ENCODE measurements at regions not wholly inside any gene's neighbourhood (a gene's known extent, or its start where the extent isn't known, plus 50 kb on each side); places are given as distances from the start of the nearest gene placed in this dataset.
A peak's percentile ranks its signal among the peaks of the same experiment; 100 is the strongest.

GRCh38 chr6:47106216-47106615, 64.1 kb upstream of the ADGRF1 start:
- DNase-seq (ENCODE audit: low spot score in 2 of 2): no peak
- no peaks in the 10 kb centered on the region for H3K9me3 Mint-ChIP-seq
- ATAC-seq: no peak
- no peak overlapping the region for H3K27ac Mint-ChIP-seq
- no peaks in the 10 kb centered on the region for H3K36me3 Mint-ChIP-seq

- Mint-ChIP-seq H3K36me3 (no peaks in the 10 kb centered on the region), H3K9me3 (no peaks in the 10 kb centered on the region), H3K27ac (no peak overlapping the region)
- ATAC-seq (no peak), DNase-seq (ENCODE audit: low spot score in 2 of 2) (no peak)
Observed at GRCh38 chr6:47105469-47106178, 63.5 kb upstream of the ADGRF1 start.

GRCh38 chr6:47103931-47104330, 61.8 kb upstream of the ADGRF1 start:
- DNase-seq (ENCODE audit: low spot score in 2 of 2) (no peak), ATAC-seq (no peak)
- no peaks in the 10 kb centered on the region for H3K9me3 Mint-ChIP-seq
- H3K27ac Mint-ChIP-seq: no peak overlapping the region
- no peaks in the 10 kb centered on the region for H3K36me3 Mint-ChIP-seq

GRCh38 chr6:47102331-47102730, 60.2 kb upstream of the ADGRF1 start:
- no peak overlapping the region for H3K27ac Mint-ChIP-seq
- no peaks in the 10 kb centered on the region for H3K9me3 Mint-ChIP-seq
- DNase-seq (ENCODE audit: low spot score in 2 of 2): no peak
- ATAC-seq: no peak
- H3K36me3 Mint-ChIP-seq: no peaks in the 10 kb centered on the region

GRCh38 chr6:47098570-47098993, 56.5 kb upstream of the ADGRF1 start:
- Mint-ChIP-seq H3K9me3 (no peaks in the 10 kb centered on the region), H3K36me3 (no peaks in the 10 kb centered on the region), H3K27ac (no peak overlapping the region)
- no peak for DNase-seq (ENCODE audit: low spot score in 2 of 2)
- ATAC-seq: no peak

GRCh38 chr6:47097092-47097945, 55.2 kb upstream of the ADGRF1 start:
- ATAC-seq (peak; percentile 78 to 85), DNase-seq (ENCODE audit: low spot score in 2 of 2) (peak in 1 of 2 donors; percentile 17)
- no peaks in the 10 kb centered on the region for H3K9me3 Mint-ChIP-seq
- no peak overlapping the region for H3K27ac Mint-ChIP-seq
- H3K36me3 Mint-ChIP-seq: no peaks in the 10 kb centered on the region

GRCh38 chr6:47096211-47096895, 54.2 kb upstream of the ADGRF1 start:
- ATAC-seq (no peak), DNase-seq (ENCODE audit: low spot score in 2 of 2) (no peak)
- no peaks in the 10 kb centered on the region for H3K9me3 Mint-ChIP-seq
- H3K36me3 Mint-ChIP-seq: no peaks in the 10 kb centered on the region
- H3K27ac Mint-ChIP-seq: peak overlapping the region in 1 of 2 donors; percentile 14

- H3K9me3 Mint-ChIP-seq: no peaks in the 10 kb centered on the region
- DNase-seq (ENCODE audit: low spot score in 2 of 2): no peak
- ATAC-seq: no peak
- H3K27ac Mint-ChIP-seq: no peak overlapping the region
- H3K36me3 Mint-ChIP-seq: no peaks in the 10 kb centered on the region
Observed at GRCh38 chr6:47094241-47094925, 52.3 kb upstream of the ADGRF1 start.

GRCh38 chr6:47093169-47093568, 51.0 kb upstream of the ADGRF1 start:
- no peak for DNase-seq (ENCODE audit: low spot score in 2 of 2)
- Mint-ChIP-seq H3K9me3 (no peaks in the 10 kb centered on the region), H3K27ac (no peak overlapping the region), H3K36me3 (no peaks in the 10 kb centered on the region)
- no peak for ATAC-seq

- no peak overlapping the region for H3K27ac Mint-ChIP-seq
- ATAC-seq (no peak), DNase-seq (ENCODE audit: low spot score in 2 of 2) (no peak)
- no peaks in the 10 kb centered on the region for H3K9me3 Mint-ChIP-seq
- H3K36me3 Mint-ChIP-seq: no peaks in the 10 kb centered on the region
Observed at GRCh38 chr6:47091886-47092668, 49.9 kb upstream of the ADGRF1 start.
